Hepatocyte (in vitro differentiated cells): ENCODE measurements at regions not wholly inside any gene's neighbourhood (a gene's known extent, or its start where the extent isn't known, plus 50 kb on each side); places are given as distances from the start of the nearest gene placed in this dataset.

Experiments
- CTCF ChIP-seq: fragments of 200-600 bp; sonication (generic); IDR thresholded peaks from 2 replicates; pipeline ENCODE4 v1.5.1; 2016; ENCODE audit warnings: antibody characterized with exemption, mild to moderate bottlenecking; ENCODE audit not compliant: poor library complexity
- EZH2 ChIP-seq: fragments of 200-600 bp; sonication (generic); IDR thresholded peaks from 2 replicates; pipeline ENCODE4 v1.6.1; 2016; ENCODE audit warnings: antibody characterized with exemption, mild to moderate bottlenecking, borderline replicate concordance

DNA sequence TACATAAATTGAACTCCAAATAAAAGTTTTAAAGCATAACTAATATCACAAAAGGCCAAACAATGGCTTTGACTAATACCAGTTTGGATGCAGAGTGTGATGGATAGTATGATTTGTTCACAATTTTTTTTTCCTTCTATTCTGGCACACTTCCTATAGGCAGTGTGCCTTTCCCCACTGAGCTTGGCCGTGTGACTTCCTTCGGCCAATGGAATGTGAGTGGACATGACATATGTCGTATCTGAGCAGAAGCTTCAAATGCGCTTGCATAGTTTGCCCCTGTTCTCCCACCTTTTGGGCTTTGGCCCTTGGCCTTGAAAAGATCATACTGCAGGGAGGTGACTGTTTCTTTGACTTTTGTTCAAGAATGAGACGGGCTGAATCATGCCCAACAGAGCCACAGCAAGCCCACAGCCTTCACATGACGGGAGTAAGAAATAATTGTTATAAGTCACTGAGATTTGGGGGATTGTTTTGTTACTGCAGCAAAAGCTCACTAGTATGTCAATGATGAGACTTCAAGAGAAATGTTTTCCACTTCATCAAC, 279.9 kb upstream of the NEBL start:
- TF ChIP-seq EZH2 (no peak), CTCF (no peak)
